ENCODE measurements at regions not wholly inside any gene's neighbourhood (a gene's known extent, or its start where the extent isn't known, plus 50 kb on each side); places are given as distances from the start of the nearest gene placed in this dataset.

DNA sequence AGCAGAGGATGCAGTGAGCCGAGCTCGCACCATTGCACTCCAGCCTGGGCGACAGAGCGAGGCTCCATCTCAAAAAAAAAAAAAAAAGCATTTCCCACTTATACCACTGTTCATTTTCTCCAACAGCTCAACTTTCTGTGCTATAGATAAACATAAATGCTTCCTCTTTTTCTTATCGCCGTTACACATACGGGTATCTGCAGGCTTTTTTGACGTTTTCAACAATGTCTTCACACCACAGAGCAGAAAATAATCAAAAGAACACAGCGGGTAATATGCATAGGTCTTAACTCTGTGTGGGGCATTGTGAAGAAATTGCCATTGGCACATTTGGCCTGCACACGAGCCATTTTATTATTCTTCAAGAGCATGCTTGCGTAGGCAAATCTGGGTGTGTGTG, 86.4 kb downstream of the CAPZA3 start (continued):
- TF ChIP-seq, protein P1, sequence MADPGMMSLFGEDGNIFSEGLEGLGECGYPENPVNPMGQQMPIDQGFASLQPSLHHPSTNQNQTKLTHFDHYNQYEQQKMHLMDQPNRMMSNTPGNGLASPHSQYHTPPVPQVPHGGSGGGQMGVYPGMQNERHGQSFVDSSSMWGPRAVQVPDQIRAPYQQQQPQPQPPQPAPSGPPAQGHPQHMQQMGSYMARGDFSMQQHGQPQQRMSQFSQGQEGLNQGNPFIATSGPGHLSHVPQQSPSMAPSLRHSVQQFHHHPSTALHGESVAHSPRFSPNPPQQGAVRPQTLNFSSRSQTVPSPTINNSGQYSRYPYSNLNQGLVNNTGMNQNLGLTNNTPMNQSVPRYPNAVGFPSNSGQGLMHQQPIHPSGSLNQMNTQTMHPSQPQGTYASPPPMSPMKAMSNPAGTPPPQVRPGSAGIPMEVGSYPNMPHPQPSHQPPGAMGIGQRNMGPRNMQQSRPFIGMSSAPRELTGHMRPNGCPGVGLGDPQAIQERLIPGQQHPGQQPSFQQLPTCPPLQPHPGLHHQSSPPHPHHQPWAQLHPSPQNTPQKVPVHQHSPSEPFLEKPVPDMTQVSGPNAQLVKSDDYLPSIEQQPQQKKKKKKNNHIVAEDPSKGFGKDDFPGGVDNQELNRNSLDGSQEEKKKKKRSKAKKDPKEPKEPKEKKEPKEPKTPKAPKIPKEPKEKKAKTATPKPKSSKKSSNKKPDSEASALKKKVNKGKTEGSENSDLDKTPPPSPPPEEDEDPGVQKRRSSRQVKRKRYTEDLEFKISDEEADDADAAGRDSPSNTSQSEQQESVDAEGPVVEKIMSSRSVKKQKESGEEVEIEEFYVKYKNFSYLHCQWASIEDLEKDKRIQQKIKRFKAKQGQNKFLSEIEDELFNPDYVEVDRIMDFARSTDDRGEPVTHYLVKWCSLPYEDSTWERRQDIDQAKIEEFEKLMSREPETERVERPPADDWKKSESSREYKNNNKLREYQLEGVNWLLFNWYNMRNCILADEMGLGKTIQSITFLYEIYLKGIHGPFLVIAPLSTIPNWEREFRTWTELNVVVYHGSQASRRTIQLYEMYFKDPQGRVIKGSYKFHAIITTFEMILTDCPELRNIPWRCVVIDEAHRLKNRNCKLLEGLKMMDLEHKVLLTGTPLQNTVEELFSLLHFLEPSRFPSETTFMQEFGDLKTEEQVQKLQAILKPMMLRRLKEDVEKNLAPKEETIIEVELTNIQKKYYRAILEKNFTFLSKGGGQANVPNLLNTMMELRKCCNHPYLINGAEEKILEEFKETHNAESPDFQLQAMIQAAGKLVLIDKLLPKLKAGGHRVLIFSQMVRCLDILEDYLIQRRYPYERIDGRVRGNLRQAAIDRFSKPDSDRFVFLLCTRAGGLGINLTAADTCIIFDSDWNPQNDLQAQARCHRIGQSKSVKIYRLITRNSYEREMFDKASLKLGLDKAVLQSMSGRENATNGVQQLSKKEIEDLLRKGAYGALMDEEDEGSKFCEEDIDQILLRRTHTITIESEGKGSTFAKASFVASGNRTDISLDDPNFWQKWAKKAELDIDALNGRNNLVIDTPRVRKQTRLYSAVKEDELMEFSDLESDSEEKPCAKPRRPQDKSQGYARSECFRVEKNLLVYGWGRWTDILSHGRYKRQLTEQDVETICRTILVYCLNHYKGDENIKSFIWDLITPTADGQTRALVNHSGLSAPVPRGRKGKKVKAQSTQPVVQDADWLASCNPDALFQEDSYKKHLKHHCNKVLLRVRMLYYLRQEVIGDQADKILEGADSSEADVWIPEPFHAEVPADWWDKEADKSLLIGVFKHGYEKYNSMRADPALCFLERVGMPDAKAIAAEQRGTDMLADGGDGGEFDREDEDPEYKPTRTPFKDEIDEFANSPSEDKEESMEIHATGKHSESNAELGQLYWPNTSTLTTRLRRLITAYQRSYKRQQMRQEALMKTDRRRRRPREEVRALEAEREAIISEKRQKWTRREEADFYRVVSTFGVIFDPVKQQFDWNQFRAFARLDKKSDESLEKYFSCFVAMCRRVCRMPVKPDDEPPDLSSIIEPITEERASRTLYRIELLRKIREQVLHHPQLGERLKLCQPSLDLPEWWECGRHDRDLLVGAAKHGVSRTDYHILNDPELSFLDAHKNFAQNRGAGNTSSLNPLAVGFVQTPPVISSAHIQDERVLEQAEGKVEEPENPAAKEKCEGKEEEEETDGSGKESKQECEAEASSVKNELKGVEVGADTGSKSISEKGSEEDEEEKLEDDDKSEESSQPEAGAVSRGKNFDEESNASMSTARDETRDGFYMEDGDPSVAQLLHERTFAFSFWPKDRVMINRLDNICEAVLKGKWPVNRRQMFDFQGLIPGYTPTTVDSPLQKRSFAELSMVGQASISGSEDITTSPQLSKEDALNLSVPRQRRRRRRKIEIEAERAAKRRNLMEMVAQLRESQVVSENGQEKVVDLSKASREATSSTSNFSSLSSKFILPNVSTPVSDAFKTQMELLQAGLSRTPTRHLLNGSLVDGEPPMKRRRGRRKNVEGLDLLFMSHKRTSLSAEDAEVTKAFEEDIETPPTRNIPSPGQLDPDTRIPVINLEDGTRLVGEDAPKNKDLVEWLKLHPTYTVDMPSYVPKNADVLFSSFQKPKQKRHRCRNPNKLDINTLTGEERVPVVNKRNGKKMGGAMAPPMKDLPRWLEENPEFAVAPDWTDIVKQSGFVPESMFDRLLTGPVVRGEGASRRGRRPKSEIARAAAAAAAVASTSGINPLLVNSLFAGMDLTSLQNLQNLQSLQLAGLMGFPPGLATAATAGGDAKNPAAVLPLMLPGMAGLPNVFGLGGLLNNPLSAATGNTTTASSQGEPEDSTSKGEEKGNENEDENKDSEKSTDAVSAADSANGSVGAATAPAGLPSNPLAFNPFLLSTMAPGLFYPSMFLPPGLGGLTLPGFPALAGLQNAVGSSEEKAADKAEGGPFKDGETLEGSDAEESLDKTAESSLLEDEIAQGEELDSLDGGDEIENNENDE (IDR thresholded peaks at IDR 0.05; ENCODE audit: insufficient replicate concordance, low read length), result no peak
- TF ChIP-seq PHF8 (conservative IDR thresholded peaks at IDR 0.05; ENCODE audit: low read depth, low read length) (no peak), RNF2 (IDR thresholded peaks at IDR 0.05; ENCODE audit: borderline replicate concordance, low read depth, low read length, missing control alignments, poor library complexity, severe bottlenecking) (no peak)
- TF ChIP-seq, protein P2, sequence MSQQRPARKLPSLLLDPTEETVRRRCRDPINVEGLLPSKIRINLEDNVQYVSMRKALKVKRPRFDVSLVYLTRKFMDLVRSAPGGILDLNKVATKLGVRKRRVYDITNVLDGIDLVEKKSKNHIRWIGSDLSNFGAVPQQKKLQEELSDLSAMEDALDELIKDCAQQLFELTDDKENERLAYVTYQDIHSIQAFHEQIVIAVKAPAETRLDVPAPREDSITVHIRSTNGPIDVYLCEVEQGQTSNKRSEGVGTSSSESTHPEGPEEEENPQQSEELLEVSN (IDR thresholded peaks at IDR 0.05), result no peak

Measured in H1 (cell line).